ENCODE measurements at regions not wholly inside any gene's neighbourhood (a gene's known extent, or its start where the extent isn't known, plus 50 kb on each side); places are given as distances from the start of the nearest gene placed in this dataset.

DNA sequence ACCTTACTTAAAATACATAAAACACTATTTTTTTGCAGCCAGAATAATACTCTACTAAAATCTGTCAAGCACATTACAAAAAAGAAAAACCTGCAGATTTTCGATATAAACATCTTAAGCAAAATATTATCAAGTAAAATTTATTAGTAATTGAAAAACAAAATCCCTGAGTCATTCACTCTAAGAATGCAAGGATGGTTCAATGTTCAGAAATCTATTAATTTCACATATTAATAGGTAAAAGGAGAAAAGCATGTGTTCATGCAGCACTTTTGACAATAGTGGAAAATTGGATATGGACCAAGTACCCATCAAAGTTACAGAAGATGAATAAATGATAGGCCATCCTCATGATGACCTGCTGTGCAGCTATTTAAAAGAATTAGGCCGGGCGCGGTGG, 66.2 kb upstream of the OTOS start:
- TF ChIP-seq, protein P1, sequence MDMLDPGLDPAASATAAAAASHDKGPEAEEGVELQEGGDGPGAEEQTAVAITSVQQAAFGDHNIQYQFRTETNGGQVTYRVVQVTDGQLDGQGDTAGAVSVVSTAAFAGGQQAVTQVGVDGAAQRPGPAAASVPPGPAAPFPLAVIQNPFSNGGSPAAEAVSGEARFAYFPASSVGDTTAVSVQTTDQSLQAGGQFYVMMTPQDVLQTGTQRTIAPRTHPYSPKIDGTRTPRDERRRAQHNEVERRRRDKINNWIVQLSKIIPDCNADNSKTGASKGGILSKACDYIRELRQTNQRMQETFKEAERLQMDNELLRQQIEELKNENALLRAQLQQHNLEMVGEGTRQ (IDR thresholded peaks at IDR 0.05; ENCODE audit: low read length): no peak
- TF ChIP-seq, protein P2, sequence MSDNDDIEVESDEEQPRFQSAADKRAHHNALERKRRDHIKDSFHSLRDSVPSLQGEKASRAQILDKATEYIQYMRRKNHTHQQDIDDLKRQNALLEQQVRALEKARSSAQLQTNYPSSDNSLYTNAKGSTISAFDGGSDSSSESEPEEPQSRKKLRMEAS (IDR thresholded peaks at IDR 0.05): no peak
- TF ChIP-seq YY1 (IDR thresholded peaks at IDR 0.05; ENCODE audit: low read depth, low read length): no peak
- TF ChIP-seq POLR2AphosphoS5 (IDR thresholded peaks at IDR 0.05; ENCODE audit: low read depth, low read length): no peak
- TF ChIP-seq SP4 (IDR thresholded peaks at IDR 0.05; ENCODE audit: low read length): no peak
- TF ChIP-seq POLR2A (IDR thresholded peaks at IDR 0.05; ENCODE audit: control extremely low read depth in 1 of 2, low read depth in 2 of 2, low read length in 2 of 2): no peak
- TF ChIP-seq, protein P3, sequence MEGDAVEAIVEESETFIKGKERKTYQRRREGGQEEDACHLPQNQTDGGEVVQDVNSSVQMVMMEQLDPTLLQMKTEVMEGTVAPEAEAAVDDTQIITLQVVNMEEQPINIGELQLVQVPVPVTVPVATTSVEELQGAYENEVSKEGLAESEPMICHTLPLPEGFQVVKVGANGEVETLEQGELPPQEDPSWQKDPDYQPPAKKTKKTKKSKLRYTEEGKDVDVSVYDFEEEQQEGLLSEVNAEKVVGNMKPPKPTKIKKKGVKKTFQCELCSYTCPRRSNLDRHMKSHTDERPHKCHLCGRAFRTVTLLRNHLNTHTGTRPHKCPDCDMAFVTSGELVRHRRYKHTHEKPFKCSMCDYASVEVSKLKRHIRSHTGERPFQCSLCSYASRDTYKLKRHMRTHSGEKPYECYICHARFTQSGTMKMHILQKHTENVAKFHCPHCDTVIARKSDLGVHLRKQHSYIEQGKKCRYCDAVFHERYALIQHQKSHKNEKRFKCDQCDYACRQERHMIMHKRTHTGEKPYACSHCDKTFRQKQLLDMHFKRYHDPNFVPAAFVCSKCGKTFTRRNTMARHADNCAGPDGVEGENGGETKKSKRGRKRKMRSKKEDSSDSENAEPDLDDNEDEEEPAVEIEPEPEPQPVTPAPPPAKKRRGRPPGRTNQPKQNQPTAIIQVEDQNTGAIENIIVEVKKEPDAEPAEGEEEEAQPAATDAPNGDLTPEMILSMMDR (IDR thresholded peaks at IDR 0.05; ENCODE audit: control extremely low read depth in 1 of 3, insufficient read depth in 1 of 3, low read depth in 1 of 3, low read length in 3 of 3): no peak
- TF ChIP-seq RBBP5 (IDR thresholded peaks at IDR 0.05; ENCODE audit: borderline replicate concordance, low read depth, low read length): no peak
- TF ChIP-seq, protein P4, sequence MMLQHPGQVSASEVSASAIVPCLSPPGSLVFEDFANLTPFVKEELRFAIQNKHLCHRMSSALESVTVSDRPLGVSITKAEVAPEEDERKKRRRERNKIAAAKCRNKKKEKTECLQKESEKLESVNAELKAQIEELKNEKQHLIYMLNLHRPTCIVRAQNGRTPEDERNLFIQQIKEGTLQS (IDR thresholded peaks at IDR 0.05; ENCODE audit: insufficient read depth, low read depth, low read length): no peak
- TF ChIP-seq HDAC2 (IDR thresholded peaks at IDR 0.05; ENCODE audit: borderline replicate concordance in 1 of 2, low read depth in 2 of 2, low read length in 2 of 2): no peak
- TF ChIP-seq CEBPB (IDR thresholded peaks at IDR 0.05; ENCODE audit: low read depth, low read length): no peak
- no peak for TF ChIP-seq GABPA (IDR thresholded peaks at IDR 0.05; ENCODE audit: borderline replicate concordance, insufficient read depth, low read length)

Measured in H1 (cell line).